ENCODE measurements at regions not wholly inside any gene's neighbourhood (a gene's known extent, or its start where the extent isn't known, plus 50 kb on each side); places are given as distances from the start of the nearest gene placed in this dataset.

DNA sequence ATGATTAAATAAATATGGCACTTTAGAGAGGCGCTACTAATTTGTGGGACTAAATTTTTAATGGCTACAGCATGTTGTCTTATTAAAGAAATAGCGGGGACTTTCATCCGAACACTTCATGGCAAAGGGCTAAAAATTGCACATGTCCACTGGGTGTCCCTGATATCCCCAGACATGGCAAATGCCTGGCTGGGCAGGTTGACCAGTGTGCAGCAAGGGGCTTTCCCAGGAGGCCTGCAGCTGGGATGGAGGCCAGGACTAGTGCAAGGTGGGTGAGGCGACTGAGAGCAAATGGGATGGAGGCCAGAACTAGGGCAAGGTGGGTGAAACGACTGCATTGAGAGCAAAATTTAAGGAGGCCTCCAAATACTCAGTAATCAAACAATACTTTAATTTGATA is 167.4 kb upstream of the SMAD3 start:
- TF ChIP-seq, protein P1, sequence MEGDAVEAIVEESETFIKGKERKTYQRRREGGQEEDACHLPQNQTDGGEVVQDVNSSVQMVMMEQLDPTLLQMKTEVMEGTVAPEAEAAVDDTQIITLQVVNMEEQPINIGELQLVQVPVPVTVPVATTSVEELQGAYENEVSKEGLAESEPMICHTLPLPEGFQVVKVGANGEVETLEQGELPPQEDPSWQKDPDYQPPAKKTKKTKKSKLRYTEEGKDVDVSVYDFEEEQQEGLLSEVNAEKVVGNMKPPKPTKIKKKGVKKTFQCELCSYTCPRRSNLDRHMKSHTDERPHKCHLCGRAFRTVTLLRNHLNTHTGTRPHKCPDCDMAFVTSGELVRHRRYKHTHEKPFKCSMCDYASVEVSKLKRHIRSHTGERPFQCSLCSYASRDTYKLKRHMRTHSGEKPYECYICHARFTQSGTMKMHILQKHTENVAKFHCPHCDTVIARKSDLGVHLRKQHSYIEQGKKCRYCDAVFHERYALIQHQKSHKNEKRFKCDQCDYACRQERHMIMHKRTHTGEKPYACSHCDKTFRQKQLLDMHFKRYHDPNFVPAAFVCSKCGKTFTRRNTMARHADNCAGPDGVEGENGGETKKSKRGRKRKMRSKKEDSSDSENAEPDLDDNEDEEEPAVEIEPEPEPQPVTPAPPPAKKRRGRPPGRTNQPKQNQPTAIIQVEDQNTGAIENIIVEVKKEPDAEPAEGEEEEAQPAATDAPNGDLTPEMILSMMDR (IDR thresholded peaks at IDR 0.05): no peak
- DNase-seq: no peak
- no peaks in the 10 kb centered on the region for H3K27me3 ChIP-seq
- H3K4me3 ChIP-seq: no peak overlapping the region
- H3K27ac ChIP-seq: no peak overlapping the region
- H3K9me3 ChIP-seq: no peaks in the 10 kb centered on the region
- intact Hi-C loops (cut with DNase I): no loop called here
- no peak overlapping the region for H3K9ac ChIP-seq (ENCODE audit: low read depth in 2 of 2, low read length in 2 of 2)
- no peaks in the 10 kb centered on the region for H3K36me3 ChIP-seq
- H3K4me1 ChIP-seq: no peaks in the 10 kb centered on the region

DNA sequence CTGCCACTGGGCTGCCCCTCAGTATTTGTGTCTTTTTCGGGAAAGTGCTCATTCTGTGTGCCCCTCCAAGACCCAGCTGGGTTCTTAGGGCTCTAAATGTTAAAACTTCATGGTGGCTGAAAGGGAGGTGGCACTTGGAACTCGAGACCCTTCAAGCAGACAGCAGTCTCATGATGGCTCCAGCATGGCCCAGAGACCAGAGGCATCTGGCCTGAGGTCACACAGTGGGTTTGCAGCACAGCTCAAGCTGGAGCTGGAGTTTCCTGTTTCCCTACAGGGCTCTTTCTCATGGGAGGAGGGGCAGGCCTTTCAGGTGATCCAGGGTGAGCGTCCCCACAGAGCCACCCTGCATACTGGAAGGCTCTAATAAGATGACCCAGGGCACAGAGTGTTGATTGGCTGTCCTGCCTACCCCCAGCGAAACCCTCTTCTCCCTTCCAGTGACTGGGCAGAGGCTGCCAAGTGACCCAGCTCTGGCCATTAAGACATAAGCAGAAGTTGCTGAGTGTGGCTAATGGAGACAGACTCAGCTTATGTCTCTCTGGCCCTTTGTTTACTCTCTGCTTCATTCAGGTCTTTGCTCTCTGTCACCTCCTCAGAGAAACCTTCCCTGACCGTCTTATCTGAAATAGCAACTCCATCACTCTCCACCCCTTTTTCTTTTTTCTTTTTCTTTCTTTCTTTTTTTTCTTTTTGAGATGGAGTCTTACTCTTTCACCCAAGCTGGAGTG is 166.6 kb upstream of the SMAD3 start:
- Histone ChIP-seq H3K27ac (no peak overlapping the region), H3K4me1 (no peaks in the 10 kb centered on the region), H3K9me3 (no peaks in the 10 kb centered on the region), H3K27me3 (no peaks in the 10 kb centered on the region), H3K9ac (ENCODE audit: low read depth in 2 of 2, low read length in 2 of 2) (no peak overlapping the region), H3K36me3 (no peaks in the 10 kb centered on the region), H3K4me3 (no peak overlapping the region)
- no peak for DNase-seq
- intact Hi-C loops (cut with DNase I): no loop called here
- TF ChIP-seq, protein P1 (IDR thresholded peaks at IDR 0.05): no peak

DNA sequence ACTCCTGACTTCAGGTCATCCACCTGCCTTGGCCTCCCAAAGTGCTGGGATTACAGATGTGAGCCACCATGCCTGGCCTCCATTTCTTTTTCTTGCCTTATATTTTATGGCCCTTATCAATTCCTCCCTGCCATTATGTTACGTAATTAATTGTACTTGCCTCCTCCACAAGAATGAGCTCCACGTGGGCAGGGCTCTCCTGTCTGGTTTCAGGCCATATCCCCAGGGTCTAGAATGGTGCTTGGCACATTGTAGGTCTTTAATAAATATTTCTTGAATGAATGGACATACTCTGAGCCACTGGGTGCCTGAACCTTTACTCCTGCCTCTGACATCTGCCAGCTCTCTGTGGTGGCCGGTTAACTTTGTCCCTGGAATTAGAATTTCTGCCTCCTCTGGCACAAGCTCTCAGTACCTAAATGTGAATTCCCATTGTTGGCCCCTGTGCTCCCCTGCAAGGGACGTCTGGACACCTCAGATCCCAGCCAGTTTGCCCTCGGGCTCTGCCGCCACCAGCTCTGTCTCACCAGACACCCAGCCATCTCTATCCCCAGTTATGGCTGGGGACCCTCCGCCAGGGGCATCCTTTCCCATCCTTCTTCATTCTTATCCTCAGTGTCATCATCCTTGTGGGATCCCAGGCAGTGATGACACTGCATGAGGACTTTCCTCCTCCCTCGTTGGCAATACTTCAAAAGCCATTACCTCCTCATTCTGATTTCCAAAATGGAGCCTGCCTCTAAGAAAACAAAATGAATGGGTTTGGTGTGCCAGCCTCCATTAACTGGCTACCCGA is 165.6 kb upstream of the SMAD3 start:
- Histone ChIP-seq H3K36me3 (no peaks in the 10 kb centered on the region), H3K9ac (ENCODE audit: low read depth in 2 of 2, low read length in 2 of 2) (no peak overlapping the region), H3K9me3 (no peaks in the 10 kb centered on the region), H3K4me1 (no peaks in the 10 kb centered on the region), H3K27ac (no peak overlapping the region), H3K4me3 (no peak overlapping the region), H3K27me3 (no peaks in the 10 kb centered on the region)
- TF ChIP-seq, protein P1 (IDR thresholded peaks at IDR 0.05): no peak
- no peak for DNase-seq
- intact Hi-C loops (cut with DNase I): no loop called here

DNA sequence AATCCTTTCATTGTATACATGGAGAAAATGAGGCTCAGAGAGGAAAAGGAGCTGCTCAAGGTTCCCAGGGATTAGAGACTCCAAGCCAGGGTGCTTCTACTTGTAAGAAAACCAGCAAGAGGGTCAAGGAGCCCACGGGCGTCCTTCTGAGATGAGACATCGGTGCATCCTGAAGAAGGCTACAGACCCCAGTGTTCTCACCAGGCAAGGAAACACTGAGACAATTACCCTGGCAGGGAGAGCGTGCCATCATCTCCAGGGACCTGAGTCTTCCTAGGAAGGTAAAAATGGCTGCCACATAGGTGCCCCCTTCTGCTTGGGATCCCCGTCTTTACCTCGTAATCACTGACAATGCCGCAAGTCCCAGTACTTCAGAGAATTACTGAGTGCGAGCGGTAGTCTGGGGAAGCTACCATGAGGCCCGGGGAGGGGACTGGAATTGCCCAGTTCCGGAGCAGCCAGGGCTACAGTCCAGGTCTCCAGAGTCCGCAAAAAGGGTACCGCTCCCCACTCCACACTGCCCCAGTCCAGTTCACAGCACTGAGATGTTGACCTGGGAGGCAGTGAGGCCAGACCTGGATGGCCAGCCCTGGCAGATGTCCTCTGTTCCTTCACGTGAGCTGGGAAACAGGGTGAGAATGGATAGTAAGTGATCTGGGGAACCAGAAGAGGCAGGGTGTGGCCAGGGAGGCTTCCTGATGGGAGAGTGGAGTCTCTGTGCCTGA is 164.7 kb upstream of the SMAD3 start:
- DNase-seq: no peak
- Histone ChIP-seq H3K9me3 (no peaks in the 10 kb centered on the region), H3K27ac (no peak overlapping the region), H3K9ac (ENCODE audit: low read depth in 2 of 2, low read length in 2 of 2) (no peak overlapping the region), H3K4me1 (no peaks in the 10 kb centered on the region), H3K36me3 (no peaks in the 10 kb centered on the region), H3K27me3 (no peaks in the 10 kb centered on the region), H3K4me3 (no peak overlapping the region)
- TF ChIP-seq, protein P1 (IDR thresholded peaks at IDR 0.05): no peak
- intact Hi-C loops (cut with DNase I): no loop called here

DNA sequence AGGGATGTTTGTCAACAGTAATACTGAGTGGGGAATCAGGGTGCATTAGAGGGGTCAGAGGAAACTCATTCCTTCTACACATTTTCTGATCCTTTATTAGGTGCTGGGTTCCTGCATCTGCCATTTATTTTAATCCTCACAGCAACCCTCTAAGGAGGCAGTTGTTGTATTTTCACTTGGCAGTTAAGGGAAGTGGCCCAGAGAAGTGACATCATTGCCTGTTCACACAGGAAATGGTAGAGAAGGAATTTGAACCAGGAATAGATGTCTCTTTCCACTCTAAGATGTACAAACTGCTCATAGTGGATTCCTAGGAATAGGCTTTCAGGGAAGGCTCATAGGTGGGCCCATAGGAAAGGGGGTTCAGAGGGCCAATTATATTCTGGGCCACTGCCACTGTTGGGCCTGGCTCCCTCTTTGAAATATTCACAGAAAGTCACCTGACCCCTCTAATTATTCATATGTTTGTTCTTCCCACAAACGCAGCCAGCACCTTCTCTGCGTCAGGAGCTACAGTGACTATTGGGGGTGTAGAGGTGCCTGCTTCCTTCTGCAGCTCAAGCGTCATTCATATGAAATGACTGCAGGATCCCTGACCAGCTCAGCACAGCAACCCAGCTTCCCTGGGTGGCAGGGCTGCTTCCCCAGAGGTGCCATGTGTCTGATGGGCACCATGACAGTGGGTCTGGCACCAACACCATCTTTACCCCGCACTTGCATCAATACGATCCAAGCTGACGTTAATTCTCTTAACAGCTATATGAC is 163.9 kb upstream of the SMAD3 start:
- intact Hi-C loops (cut with DNase I): no loop called here
- no peak for DNase-seq
- H3K27ac ChIP-seq: no peak overlapping the region
- no peak overlapping the region for H3K9ac ChIP-seq (ENCODE audit: low read depth in 2 of 2, low read length in 2 of 2)
- H3K36me3 ChIP-seq: no peaks in the 10 kb centered on the region
- H3K4me3 ChIP-seq: no peak overlapping the region
- no peaks in the 10 kb centered on the region for H3K27me3 ChIP-seq
- no peaks in the 10 kb centered on the region for H3K4me1 ChIP-seq
- TF ChIP-seq, protein P1 (IDR thresholded peaks at IDR 0.05): no peak
- no peaks in the 10 kb centered on the region for H3K9me3 ChIP-seq
